Esophagus muscularis mucosa (tissue), 3 donors: ENCODE measurements at regions not wholly inside any gene's neighbourhood (a gene's known extent, or its start where the extent isn't known, plus 50 kb on each side); places are given as distances from the start of the nearest gene placed in this dataset.

Source experiments
- CTCF ChIP-seq, 3 experiments: fragments of 200-600 bp in 2 of 3; fragments of 450-650 bp in 1 of 3; sonication (generic) in 2 of 3; IDR thresholded peaks; one replicate each; pipeline ENCODE4 v1.5.1; 2017 to 2019; ENCODE audit warnings: antibody characterized with exemption in 3 of 3, mild to moderate bottlenecking in 2 of 3, moderate library complexity in 1 of 3
- EP300 ChIP-seq: sonication (generic); formaldehyde crosslinking; IDR thresholded peaks from one replicate; pipeline ENCODE4 v1.6.1; 2017; ENCODE audit warnings: antibody characterized with exemption

- TF ChIP-seq CTCF (IDR thresholded peaks at IDR 0.05) (no peak), EP300 (no peak)
Measured at GRCh38 chrX:39481621-39482020, 616.1 kb downstream of the BCOR start.
